Frontal cortex (tissue), 3 donors: ENCODE measurements at regions not wholly inside any gene's neighbourhood (a gene's known extent, or its start where the extent isn't known, plus 50 kb on each side); places are given as distances from the start of the nearest gene placed in this dataset.

ENCODE experiments used
- DNase-seq, 2 donors: peaks; one replicate each; pipeline ENCODE4 v3.0.0; 2012; ENCODE audit warnings: low spot score in 2 of 2
- FAIRE-seq: peaks from 2 replicates; lab custom pipeline; 2012; peaks lifted over from hg19 to GRCh38; lab: Jason Lieb, UNC
- donor health status: control.
- donor health status: control.
- donor health status: control.

- FAIRE-seq (no peak), DNase-seq (no peak)
Measured at GRCh38 chrX:69309074-69309792, 144.0 kb upstream of the PJA1 start.

GRCh38 chrX:69307756-69308155 is 142.5 kb upstream of the PJA1 start:
- DNase-seq (no peak), FAIRE-seq (no peak)

GRCh38 chrX:69307029-69307428 is 141.8 kb upstream of the PJA1 start:
- DNase-seq (no peak), FAIRE-seq (no peak)

GRCh38 chrX:69306063-69306404 is 140.8 kb upstream of the PJA1 start:
- DNase-seq: no peak
- no peak for FAIRE-seq

- FAIRE-seq (no peak), DNase-seq (peak in 1 of 2 donors; percentile 19)
Measured at GRCh38 chrX:69305333-69306062, 140.2 kb upstream of the PJA1 start.

- FAIRE-seq: no peak
- no peak for DNase-seq
Measured at GRCh38 chrX:69303231-69303630, 138.0 kb upstream of the PJA1 start.

- DNase-seq (no peak), FAIRE-seq (no peak)
Measured at GRCh38 chrX:69299951-69300714, 134.9 kb upstream of the PJA1 start.

GRCh38 chrX:69299285-69299684 is 134.0 kb upstream of the PJA1 start:
- no peak for FAIRE-seq
- DNase-seq: no peak

- no peak for FAIRE-seq
- DNase-seq: no peak
Measured at GRCh38 chrX:69298466-69299140, 133.3 kb upstream of the PJA1 start.

GRCh38 chrX:69297506-69297905 is 132.3 kb upstream of the PJA1 start:
- FAIRE-seq: no peak
- no peak for DNase-seq

- no peak for FAIRE-seq
Measured at GRCh38 chrX:69293776-69294601, 128.7 kb upstream of the PJA1 start.

GRCh38 chrX:69291116-69291515 is 125.9 kb upstream of the PJA1 start:
- DNase-seq: no peak
- FAIRE-seq: no peak

More at GRCh38 chrX:69293776-69294601, 128.7 kb upstream of the PJA1 start:
- no peak for DNase-seq

GRCh38 chrX:69290292-69290691 is 125.0 kb upstream of the PJA1 start:
- FAIRE-seq (no peak), DNase-seq (no peak)

- DNase-seq (no peak), FAIRE-seq (no peak)
Measured at GRCh38 chrX:69289793-69290123, 124.5 kb upstream of the PJA1 start.

GRCh38 chrX:69289046-69289792 is 124.0 kb upstream of the PJA1 start:
- FAIRE-seq (no peak), DNase-seq (no peak)

GRCh38 chrX:69287095-69287494 is 121.8 kb upstream of the PJA1 start:
- DNase-seq (no peak), FAIRE-seq (no peak)

- no peak for FAIRE-seq
- DNase-seq: no peak
Measured at GRCh38 chrX:69286565-69286906, 121.3 kb upstream of the PJA1 start.

- DNase-seq (peak; percentile 45 to 70), FAIRE-seq (no peak)
Measured at GRCh38 chrX:69285881-69286564, 120.8 kb upstream of the PJA1 start.
